ENCODE measurements at regions not wholly inside any gene's neighbourhood (a gene's known extent, or its start where the extent isn't known, plus 50 kb on each side); places are given as distances from the start of the nearest gene placed in this dataset.
"Not testable (repeated sequence)": the region's sequence is repeated elsewhere in the genome, so short reads cannot be mapped to it uniquely, and the experiment has no call there.

- H3K27ac ChIP-seq = no peak overlapping the region
- TF ChIP-seq CTCF (conservative IDR thresholded peaks at IDR 0.05) = no peak
Measured at GRCh38 chr12:75699251-75699650, 187.8 kb upstream of the KRR1 start.

- H3K27ac ChIP-seq = no peak overlapping the region
- TF ChIP-seq CTCF (conservative IDR thresholded peaks at IDR 0.05) = no peak
Measured at GRCh38 chr12:75698052-75698451, 186.6 kb upstream of the KRR1 start.

GRCh38 chr12:75695926-75696325 lies 184.5 kb upstream of the KRR1 start:
- no peak overlapping the region for H3K27ac ChIP-seq
- no peak for TF ChIP-seq CTCF (conservative IDR thresholded peaks at IDR 0.05)

- no peak for TF ChIP-seq CTCF (conservative IDR thresholded peaks at IDR 0.05)
- H3K27ac ChIP-seq = no peak overlapping the region
Measured at GRCh38 chr12:75694534-75695268, 183.3 kb upstream of the KRR1 start.

- TF ChIP-seq CTCF (conservative IDR thresholded peaks at IDR 0.05) = no peak
- no peak overlapping the region for H3K27ac ChIP-seq
Measured at GRCh38 chr12:75692876-75693275, 181.5 kb upstream of the KRR1 start.

- TF ChIP-seq CTCF (conservative IDR thresholded peaks at IDR 0.05) = no peak
- H3K27ac ChIP-seq = no peak overlapping the region
Measured at GRCh38 chr12:75690296-75690955, 179.0 kb upstream of the KRR1 start.

- not testable (repeated sequence) for H3K27ac ChIP-seq
Measured at GRCh38 chr12:75686233-75686632, 174.8 kb upstream of the KRR1 start.

- no peak for TF ChIP-seq CTCF (conservative IDR thresholded peaks at IDR 0.05)
Measured at GRCh38 chr12:75685617-75686225, 174.3 kb upstream of the KRR1 start.

More at GRCh38 chr12:75685617-75686225, 174.3 kb upstream of the KRR1 start:
- H3K27ac ChIP-seq = no peak overlapping the region
